Upper lobe of left lung (tissue), 4 donors: ENCODE measurements at regions not wholly inside any gene's neighbourhood (a gene's known extent, or its start where the extent isn't known, plus 50 kb on each side); places are given as distances from the start of the nearest gene placed in this dataset.

Source experiments
- POLR2AphosphoS5 ChIP-seq, 2 donors: sonication (generic); formaldehyde crosslinking; IDR thresholded peaks; one replicate each; pipeline ENCODE4 v1.5.1; 2017; ENCODE audit warnings: antibody characterized with exemption in 2 of 2
- TF ChIP-seq, protein P1 (sequence below), 6 experiments: fragments of 450-650 bp in 4 of 6; fragments of 200-600 bp in 2 of 6; sonication (generic) in 2 of 6; IDR thresholded peaks; one replicate each; pipeline ENCODE4 v1.5.1; 2016 to 2019; ENCODE audit warnings: antibody characterized with exemption in 6 of 6

DNA sequence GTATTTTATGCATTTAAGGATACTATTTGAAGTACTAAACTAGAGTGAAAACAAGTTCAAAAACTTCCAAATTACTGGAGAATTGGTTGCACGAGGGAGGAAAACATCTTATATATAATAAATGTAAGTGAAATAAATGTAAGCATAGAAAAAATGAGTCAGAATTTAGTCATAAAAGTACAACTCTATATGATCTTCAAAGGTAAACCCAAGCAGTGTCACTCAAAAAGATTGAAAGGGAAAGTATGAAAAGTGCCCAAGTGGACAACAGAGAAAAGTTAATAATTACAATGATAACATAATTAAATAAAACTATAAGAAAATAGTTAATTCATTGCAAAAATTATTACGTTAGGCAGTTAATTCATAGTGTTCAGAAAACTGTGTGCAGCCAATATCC is 2288.5 kb upstream of the C9orf72 start:
- TF ChIP-seq, protein P1, sequence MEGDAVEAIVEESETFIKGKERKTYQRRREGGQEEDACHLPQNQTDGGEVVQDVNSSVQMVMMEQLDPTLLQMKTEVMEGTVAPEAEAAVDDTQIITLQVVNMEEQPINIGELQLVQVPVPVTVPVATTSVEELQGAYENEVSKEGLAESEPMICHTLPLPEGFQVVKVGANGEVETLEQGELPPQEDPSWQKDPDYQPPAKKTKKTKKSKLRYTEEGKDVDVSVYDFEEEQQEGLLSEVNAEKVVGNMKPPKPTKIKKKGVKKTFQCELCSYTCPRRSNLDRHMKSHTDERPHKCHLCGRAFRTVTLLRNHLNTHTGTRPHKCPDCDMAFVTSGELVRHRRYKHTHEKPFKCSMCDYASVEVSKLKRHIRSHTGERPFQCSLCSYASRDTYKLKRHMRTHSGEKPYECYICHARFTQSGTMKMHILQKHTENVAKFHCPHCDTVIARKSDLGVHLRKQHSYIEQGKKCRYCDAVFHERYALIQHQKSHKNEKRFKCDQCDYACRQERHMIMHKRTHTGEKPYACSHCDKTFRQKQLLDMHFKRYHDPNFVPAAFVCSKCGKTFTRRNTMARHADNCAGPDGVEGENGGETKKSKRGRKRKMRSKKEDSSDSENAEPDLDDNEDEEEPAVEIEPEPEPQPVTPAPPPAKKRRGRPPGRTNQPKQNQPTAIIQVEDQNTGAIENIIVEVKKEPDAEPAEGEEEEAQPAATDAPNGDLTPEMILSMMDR (IDR thresholded peaks at IDR 0.05) = no peak
- no peak for TF ChIP-seq POLR2AphosphoS5 (IDR thresholded peaks at IDR 0.05)
